ENCODE measurements at regions not wholly inside any gene's neighbourhood (a gene's known extent, or its start where the extent isn't known, plus 50 kb on each side); places are given as distances from the start of the nearest gene placed in this dataset.

DNA sequence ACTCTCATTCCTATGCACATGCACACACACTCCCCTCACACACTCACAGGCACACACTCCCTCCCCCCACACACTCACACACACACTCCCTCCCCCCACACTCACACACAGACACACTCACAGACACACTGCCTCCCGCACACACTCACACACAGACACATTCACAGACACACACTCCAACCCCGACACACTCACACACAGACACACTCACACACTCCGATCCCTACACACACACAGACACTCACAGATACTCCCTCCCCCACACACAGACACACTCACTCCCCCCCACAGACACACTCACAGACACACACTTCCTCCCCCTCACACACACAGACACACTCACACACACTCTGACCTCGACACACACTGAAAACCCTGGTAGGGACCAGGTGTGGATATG lies 176.2 kb downstream of the TFAP2C start:
- DNase-seq, result no peak

DNA sequence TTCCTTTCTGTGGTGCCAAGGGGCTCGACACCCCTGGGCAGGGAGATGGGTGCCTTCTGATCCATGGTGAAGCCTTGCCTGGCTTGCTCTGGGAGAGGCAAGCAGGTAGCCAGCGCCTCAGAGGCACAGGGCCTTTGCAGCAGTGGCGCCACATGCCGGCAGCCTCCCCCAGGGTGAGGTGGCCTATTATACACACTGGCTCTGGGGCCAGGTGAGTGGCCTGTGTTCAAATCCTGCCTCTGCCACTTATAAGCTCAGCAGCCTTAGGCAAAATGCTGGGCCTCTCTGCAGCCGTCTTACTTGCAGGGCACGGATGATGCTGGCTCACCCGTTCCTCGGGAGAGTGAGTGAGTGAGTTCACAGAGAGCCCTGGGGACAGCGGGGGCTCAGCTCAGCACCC lies 176.9 kb downstream of the TFAP2C start:
- DNase-seq, result no peak

DNA sequence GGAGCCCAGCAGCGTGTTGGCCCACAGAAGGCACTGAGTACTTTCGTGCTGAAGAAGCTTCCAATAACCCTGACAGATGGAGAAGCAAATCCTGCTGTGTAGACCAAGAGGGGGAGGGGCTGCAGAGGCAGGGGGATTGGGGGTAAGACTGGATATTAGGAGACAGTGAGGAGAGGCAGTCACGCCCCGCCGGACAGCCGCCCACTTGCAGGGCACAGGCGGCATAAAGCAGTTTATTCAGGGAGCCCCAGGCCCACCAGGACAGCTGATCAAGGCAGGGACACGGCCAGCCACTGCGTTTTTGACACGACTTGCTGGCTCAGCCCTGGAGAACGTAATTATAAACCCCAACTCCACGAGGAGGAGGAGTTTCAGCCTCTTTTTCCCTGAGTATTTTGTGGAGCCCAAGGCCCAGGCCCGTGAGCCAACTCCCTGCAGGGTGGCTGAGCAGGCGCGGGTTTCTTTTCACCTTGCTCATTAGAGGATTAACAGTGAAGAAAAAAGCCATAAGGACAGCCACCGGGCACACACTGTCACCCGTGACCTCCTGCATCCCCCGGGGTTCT lies 177.9 kb downstream of the TFAP2C start:
- no peak for DNase-seq

- no peak for DNase-seq
These were observed 179.1 kb downstream of the TFAP2C start for GRCh38 chr20:56808117-56808725.

DNA sequence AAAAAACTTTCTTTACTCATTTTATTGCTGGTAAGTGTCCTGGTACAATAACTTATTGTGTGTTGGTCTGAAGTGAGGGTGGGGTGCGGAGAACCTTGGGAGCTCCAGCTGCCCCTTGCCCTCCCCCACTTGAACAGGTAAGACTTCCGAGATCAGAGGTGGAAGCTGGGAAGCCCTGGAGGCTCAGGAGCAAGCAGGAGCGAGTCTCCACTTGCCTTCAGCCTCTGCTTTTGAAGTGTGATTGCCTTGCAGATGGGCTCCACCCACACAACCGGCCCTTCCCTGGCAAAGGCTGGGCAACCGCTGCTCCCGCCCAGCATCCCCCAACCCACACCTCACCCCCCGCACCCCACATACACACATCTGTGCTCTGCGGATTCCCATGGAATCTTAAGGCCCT lies 179.6 kb downstream of the TFAP2C start:
- DNase-seq, result no peak

DNA sequence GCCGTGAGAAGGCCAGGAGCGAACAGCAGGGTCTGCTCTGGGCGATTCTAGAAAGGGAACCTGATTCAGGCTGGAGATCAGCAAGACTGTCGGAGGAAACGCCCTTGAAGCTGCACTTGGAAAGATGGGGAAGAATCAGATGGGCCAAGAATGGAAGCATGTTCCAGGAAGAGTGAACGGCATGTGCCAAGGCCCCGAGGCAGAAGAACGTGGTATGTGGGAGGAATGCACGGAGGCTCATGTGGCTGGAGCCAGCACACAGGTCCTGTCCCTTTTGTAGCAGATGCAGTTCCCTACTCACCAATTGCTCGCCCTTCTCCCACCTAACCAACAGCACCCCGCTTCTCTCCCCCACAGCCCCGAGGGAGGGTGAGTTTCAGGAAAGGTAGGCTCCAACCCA lies 180.6 kb downstream of the TFAP2C start:
- DNase-seq, result no peak

DNA sequence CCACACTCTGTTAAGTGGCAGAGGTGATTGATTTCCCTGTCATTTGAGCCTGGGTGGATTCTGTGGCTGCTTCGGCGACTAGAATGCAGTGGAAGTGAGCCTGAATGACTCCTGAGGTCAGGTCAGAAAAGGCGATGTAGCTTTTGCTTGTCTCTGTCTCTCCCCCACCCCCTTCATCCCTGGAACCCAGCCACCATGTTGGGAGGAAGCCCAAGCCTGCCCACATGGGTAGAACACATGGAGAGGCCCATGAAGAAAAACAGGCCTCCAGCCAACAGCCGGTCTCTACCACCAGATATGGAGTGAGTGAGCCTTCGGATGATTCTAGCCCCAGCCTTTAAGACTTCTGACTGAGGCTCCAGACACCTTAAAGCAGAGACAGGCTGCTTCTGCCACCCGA lies 181.0 kb downstream of the TFAP2C start:
- no peak for DNase-seq

DNA sequence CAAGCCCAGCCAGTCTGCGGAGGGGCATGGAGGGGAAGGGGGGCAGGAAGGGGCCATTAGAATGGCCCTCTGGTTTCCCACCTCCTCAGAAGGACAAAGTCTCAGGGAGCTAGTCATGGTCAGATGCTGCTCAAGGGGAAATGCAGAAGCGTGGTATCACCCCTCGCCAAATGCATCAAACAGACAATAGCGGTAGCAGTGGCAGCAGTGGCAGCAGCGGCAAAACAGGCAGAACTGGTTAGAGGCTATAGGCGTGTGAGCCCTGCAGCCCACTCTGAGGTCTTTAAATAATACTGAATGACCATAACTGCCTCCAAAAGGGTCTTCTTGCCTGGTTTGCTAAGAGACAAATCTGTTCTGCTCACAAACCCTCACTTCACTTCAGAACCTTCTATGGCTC lies 186.7 kb downstream of the TFAP2C start:
- DNase-seq, result no peak

- DNase-seq, result no peak
These were observed 187.2 kb downstream of the TFAP2C start for GRCh38 chr20:56816349-56816748.

- DNase-seq, result no peak
These were observed 188.9 kb downstream of the TFAP2C start for GRCh38 chr20:56817780-56818675.

DNA sequence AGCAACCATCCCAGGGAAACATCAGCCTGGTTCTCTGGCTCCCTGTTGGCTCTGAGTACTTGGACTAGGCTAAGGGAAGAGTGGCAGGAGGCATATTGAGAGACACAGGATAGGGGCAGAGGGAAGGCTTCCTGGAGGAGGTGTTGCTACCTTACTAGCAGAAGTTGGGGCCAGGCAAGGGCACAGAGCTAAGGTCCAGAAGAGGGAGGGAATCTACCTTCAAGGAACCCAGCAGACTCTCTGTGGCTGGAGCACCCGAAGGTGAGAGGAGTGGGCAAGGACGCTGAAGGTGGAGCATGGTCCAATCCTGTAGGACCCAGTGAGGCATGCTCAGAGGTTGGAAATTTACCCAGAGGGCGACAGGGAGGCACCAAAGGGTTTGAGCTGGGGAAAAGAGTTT lies 191.9 kb downstream of the TFAP2C start:
- DNase-seq, result no peak

DNA sequence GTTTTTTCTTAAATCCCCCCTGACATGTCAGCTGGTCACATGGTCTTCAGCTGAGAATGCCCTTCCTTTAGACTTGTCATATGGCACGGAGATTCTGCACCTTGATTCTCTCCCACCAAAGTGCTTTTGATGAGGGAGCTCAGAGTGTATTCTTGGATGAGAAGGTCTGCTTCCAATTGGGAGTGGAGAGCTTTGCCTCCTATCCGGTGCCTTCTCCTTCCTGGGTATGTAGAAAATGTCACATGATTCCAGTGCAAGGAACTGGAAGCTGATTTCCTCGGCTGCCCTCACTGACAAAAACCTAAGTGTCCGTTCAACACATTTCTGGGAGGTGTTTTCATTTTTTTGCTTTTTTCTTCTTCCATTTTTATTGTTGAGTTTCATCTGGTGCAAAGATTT lies 197.2 kb downstream of the TFAP2C start:
- no peak for DNase-seq

DNA sequence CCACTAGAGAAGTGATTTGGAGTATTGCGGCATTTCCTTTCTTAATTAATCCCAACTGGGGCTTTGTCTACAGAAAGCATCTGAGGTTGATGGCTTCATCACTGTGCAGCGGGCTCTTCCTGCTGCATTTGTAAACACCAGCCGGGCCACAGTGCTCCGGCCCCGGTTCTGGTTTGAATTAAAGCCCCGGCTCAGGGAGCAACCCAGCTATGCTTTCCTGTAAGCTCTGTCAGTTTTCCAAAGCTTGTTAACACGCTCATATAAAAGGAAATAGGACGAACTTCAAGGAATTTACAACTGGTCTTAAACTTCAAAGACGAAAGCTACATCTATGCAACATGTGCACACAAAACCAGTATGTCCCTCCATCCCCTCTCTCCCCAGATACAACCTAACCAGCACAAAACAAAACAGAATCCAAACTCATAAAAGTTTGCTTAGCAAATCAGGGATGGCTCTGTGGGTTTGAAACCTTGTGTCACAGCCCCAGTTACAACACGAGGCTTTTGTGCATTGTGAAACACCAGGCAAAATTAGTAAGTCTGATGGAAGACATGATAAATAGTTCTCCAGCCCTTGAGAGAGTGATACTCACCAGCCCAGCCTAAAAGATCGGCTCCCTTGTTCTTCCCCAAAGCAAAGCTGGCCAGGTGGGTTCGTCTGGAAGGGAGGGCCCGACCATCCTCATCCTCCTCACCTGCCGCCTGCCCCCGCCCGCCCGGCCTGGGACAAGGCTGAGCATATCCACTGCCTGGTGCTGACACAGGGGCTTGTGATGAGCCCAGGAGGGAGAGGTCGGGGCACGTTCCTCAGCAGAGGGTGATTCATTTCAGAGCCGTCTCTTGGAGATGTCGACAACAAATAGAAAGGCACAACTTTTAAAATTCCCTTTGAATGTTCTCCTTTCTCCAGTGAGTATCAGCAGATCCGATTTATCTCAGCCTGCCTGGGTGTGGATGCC lies 197.9 kb downstream of the TFAP2C start:
- DNase-seq, result no peak

DNA sequence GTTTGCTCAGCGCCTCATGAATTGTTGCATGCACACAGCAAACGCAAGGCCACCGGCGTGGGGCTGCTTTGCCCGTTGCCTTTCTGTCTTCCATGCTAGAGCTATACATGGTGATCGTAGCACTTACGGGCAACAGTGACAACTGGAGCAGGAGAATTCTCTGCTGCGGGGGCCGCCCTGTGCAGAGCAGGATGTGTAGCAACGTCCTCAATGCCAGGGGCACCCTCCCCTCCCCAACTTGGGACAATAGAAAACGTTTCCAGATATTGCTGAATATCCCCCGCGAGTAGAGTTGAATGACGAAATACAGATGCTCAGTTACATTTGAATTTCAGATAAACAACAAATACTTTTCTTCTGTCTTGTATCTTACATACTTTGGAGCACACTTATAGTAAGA lies 198.7 kb downstream of the TFAP2C start:
- DNase-seq, result no peak

DNA sequence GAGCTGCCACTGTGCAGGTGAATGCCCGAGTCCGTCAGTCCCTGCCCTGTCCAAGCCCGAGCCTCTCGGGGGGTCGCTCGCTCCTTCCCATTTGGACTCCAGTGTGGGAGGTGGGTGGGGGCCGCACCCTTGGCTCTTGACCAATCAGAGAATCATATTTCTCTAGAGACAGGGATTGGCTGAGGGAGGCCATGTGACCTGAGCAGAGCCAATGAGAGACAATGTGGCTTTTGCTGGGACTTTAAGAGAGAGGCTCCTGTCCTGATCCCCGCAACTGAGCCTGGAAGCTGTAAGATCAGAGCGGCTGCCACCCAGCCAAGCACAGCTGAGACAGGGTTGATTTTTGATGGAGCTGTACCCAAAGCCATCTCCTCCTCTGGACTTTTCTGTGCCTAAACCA lies 199.3 kb downstream of the TFAP2C start:
- DNase-seq, result no peak

- DNase-seq, result no peak
These were observed 200.8 kb downstream of the TFAP2C start for GRCh38 chr20:56829788-56830385.

- DNase-seq, result no peak
These were observed 202.7 kb downstream of the TFAP2C start for GRCh38 chr20:56831795-56832194.

DNA sequence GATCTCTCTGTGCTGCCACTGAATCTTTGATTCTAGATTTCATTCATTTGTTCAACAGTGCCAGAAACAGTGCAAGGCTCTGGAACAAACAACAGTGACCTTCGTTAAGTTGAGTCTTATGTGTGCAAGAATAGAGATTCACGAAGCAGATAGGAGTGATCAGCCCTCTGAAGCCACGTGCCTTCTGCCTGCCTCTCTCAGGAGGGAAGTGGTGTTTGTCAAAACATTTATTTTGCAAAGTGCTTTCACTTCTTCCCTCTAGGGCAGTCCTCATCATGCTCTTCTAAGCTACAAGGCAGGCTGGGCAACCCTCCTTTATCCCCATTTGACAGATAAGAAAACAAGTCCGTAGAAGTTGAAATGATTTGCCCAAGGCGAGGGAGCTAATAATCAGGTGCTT lies 204.3 kb downstream of the TFAP2C start:
- no peak for DNase-seq

GRCh38 chr20:56835829-56836550 lies 206.9 kb downstream of the TFAP2C start:
- no peak for DNase-seq

- DNase-seq, result no peak
These were observed 210.1 kb downstream of the TFAP2C start for GRCh38 chr20:56839222-56839621.

DNA sequence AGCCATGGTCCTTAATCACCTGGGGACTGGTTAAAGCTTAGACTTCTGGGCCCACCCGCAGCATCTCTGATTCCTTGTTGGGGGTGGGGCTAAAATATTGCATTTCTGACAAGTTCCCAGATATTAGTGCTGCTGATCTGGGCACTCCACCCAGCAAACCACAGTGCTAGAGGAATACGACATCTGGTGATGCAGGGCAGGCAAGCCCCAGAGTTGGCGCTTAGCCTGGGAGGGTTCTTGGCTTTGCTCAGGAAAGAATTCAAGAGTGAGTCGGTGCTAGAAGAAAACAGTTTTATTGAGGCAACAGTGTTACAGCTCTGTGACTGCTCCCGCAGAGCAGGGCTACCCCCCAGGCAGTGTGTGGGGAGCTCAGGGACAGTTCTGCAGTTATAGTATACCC lies 210.7 kb downstream of the TFAP2C start:
- DNase-seq, result no peak

DNA sequence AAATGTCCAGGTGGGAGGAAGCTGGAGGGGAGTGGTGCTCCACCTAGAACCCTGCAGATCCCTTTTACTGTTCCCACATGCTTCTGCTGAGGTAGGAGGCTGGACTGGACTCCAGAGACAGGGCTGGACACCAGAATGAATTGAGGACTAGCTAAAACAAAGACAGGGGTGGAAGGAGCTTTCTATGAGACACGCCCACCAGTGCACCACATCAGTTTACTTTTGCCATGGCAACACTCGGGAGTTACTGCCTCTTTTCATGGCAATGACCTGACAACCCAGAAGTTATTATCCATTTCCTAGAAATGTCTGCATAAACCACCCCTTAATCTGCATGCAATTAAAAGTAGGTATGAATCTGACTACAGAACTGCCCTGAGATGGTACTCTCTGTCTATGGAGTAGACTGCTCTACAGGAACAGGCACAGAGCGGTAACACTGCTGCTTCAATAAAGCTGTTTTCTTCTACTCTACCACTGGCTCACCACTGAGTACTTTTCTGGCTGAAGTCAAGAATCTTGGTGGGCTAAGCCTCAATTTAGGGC lies 211.7 kb downstream of the TFAP2C start:
- DNase-seq, result no peak

Data from DMS53 (cell line).